ENCODE measurements at regions not wholly inside any gene's neighbourhood (a gene's known extent, or its start where the extent isn't known, plus 50 kb on each side); places are given as distances from the start of the nearest gene placed in this dataset.

GRCh38 chr10:120658943-120659885 lies 191.9 kb upstream of the WDR11 start:
- H3K79me2 ChIP-seq (ENCODE audit: control insufficient read depth, insufficient read depth, low read length, poor library complexity): no peaks in the 10 kb centered on the region
- no peak overlapping the region for H2BK12ac ChIP-seq (ENCODE audit: low read length)
- no peak overlapping the region for H4K91ac ChIP-seq (ENCODE audit: low read depth, low read length)
- DNase-seq: no peak
- H3K9ac ChIP-seq (ENCODE audit: low read length): no peak overlapping the region
- H3K36me3 ChIP-seq (ENCODE audit: control insufficient read depth in 1 of 2, insufficient read depth in 2 of 2, low read length in 2 of 2): no peaks in the 10 kb centered on the region
- no peak overlapping the region for H2BK5ac ChIP-seq (ENCODE audit: low read depth, low read length, poor library complexity)
- no peak overlapping the region for H3K14ac ChIP-seq (ENCODE audit: low read length)
- no peak overlapping the region for H2AK5ac ChIP-seq (ENCODE audit: low read length)
- no peak overlapping the region for H3K4me2 ChIP-seq (ENCODE audit: low read length)
- no peaks in the 10 kb centered on the region for H3K79me1 ChIP-seq (ENCODE audit: low read length)
- no peaks in the 10 kb centered on the region for H3K9me3 ChIP-seq (ENCODE audit: insufficient read depth, low read depth, low read length)
- no peak overlapping the region for H3K23ac ChIP-seq (ENCODE audit: low read length)
- H2AFZ ChIP-seq (ENCODE audit: insufficient read depth, low read length, poor library complexity): no peak overlapping the region
- no peak overlapping the region for H3K4ac ChIP-seq (ENCODE audit: low read depth, low read length)
- no peak overlapping the region for H3K4me3 ChIP-seq (ENCODE audit: low read depth, low read length)
- H3K18ac ChIP-seq (ENCODE audit: low read length): no peak overlapping the region
- no peaks in the 10 kb centered on the region for H3K27me3 ChIP-seq (ENCODE audit: insufficient read depth, low read length)
- H3K4me1 ChIP-seq (ENCODE audit: control insufficient read depth in 1 of 2, insufficient read depth in 2 of 2, low read length in 2 of 2): no peaks in the 10 kb centered on the region
- H2BK120ac ChIP-seq (ENCODE audit: insufficient read depth, low read length, poor library complexity): no peak overlapping the region
- H4K12ac ChIP-seq (ENCODE audit: low read depth, low read length): no peak overlapping the region
- no CpG with 5 or more reads among the region's 4 CpGs for WGBS (ENCODE audit: extremely low coverage, insufficient coverage, insufficient read length)
- no peak overlapping the region for H4K8ac ChIP-seq (ENCODE audit: low read depth, low read length)
- no peak overlapping the region for H3K27ac ChIP-seq (ENCODE audit: low read depth, low read length)

- Histone ChIP-seq H3K79me2 (ENCODE audit: control insufficient read depth, insufficient read depth, low read length, poor library complexity) (no peaks in the 10 kb centered on the region), H2BK12ac (ENCODE audit: low read length) (no peak overlapping the region), H3K9me3 (ENCODE audit: insufficient read depth, low read depth, low read length) (no peaks in the 10 kb centered on the region), H3K4ac (ENCODE audit: low read depth, low read length) (no peak overlapping the region), H3K4me3 (ENCODE audit: low read depth, low read length) (no peak overlapping the region), H3K18ac (ENCODE audit: low read length) (no peak overlapping the region), H2AFZ (ENCODE audit: insufficient read depth, low read length, poor library complexity) (no peak overlapping the region), H3K79me1 (ENCODE audit: low read length) (no peaks in the 10 kb centered on the region), H4K12ac (ENCODE audit: low read depth, low read length) (no peak overlapping the region), H3K23ac (ENCODE audit: low read length) (no peak overlapping the region), H2AK5ac (ENCODE audit: low read length) (no peak overlapping the region), H3K4me2 (ENCODE audit: low read length) (no peak overlapping the region), H3K27me3 (ENCODE audit: insufficient read depth, low read length) (no peaks in the 10 kb centered on the region), H3K27ac (ENCODE audit: low read depth, low read length) (no peak overlapping the region), H4K8ac (ENCODE audit: low read depth, low read length) (no peak overlapping the region), H3K14ac (ENCODE audit: low read length) (no peak overlapping the region), H3K4me1 (ENCODE audit: control insufficient read depth in 1 of 2, insufficient read depth in 2 of 2, low read length in 2 of 2) (no peaks in the 10 kb centered on the region), H4K91ac (ENCODE audit: low read depth, low read length) (no peak overlapping the region), H2BK5ac (ENCODE audit: low read depth, low read length, poor library complexity) (no peak overlapping the region), H3K36me3 (ENCODE audit: control insufficient read depth in 1 of 2, insufficient read depth in 2 of 2, low read length in 2 of 2) (no peaks in the 10 kb centered on the region), H3K9ac (ENCODE audit: low read length) (no peak overlapping the region), H2BK120ac (ENCODE audit: insufficient read depth, low read length, poor library complexity) (no peak overlapping the region)
- no CpG with 5 or more reads among the region's 4 CpGs for WGBS (ENCODE audit: extremely low coverage, insufficient coverage, insufficient read length)
- DNase-seq: no peak
These were observed 184.9 kb upstream of the WDR11 start for GRCh38 chr10:120666308-120666707.

- Histone ChIP-seq H2BK120ac (ENCODE audit: insufficient read depth, low read length, poor library complexity) (no peak overlapping the region), H3K9me3 (ENCODE audit: insufficient read depth, low read depth, low read length) (no peaks in the 10 kb centered on the region), H3K23ac (ENCODE audit: low read length) (no peak overlapping the region), H3K4ac (ENCODE audit: low read depth, low read length) (no peak overlapping the region), H3K36me3 (ENCODE audit: control insufficient read depth in 1 of 2, insufficient read depth in 2 of 2, low read length in 2 of 2) (no peaks in the 10 kb centered on the region), H2BK12ac (ENCODE audit: low read length) (no peak overlapping the region), H4K12ac (ENCODE audit: low read depth, low read length) (no peak overlapping the region), H4K8ac (ENCODE audit: low read depth, low read length) (no peak overlapping the region), H3K79me1 (ENCODE audit: low read length) (no peaks in the 10 kb centered on the region), H3K4me3 (ENCODE audit: low read depth, low read length) (no peak overlapping the region), H2AK5ac (ENCODE audit: low read length) (no peak overlapping the region), H3K4me2 (ENCODE audit: low read length) (no peak overlapping the region), H4K91ac (ENCODE audit: low read depth, low read length) (no peak overlapping the region), H2BK5ac (ENCODE audit: low read depth, low read length, poor library complexity) (no peak overlapping the region), H3K27me3 (ENCODE audit: insufficient read depth, low read length) (no peaks in the 10 kb centered on the region), H3K14ac (ENCODE audit: low read length) (no peak overlapping the region), H3K9ac (ENCODE audit: low read length) (no peak overlapping the region), H2AFZ (ENCODE audit: insufficient read depth, low read length, poor library complexity) (no peak overlapping the region), H3K27ac (ENCODE audit: low read depth, low read length) (no peak overlapping the region), H3K18ac (ENCODE audit: low read length) (no peak overlapping the region), H3K79me2 (ENCODE audit: control insufficient read depth, insufficient read depth, low read length, poor library complexity) (no peaks in the 10 kb centered on the region), H3K4me1 (ENCODE audit: control insufficient read depth in 1 of 2, insufficient read depth in 2 of 2, low read length in 2 of 2) (no peaks in the 10 kb centered on the region)
- no CpG with 5 or more reads among the region's 4 CpGs for WGBS (ENCODE audit: extremely low coverage, insufficient coverage, insufficient read length)
- DNase-seq: no peak
These were observed 183.9 kb upstream of the WDR11 start for GRCh38 chr10:120667276-120667675.

GRCh38 chr10:120671491-120671890 lies 179.7 kb upstream of the WDR11 start:
- Histone ChIP-seq H2BK12ac (ENCODE audit: low read length) (no peak overlapping the region), H2BK120ac (ENCODE audit: insufficient read depth, low read length, poor library complexity) (no peak overlapping the region), H3K36me3 (ENCODE audit: control insufficient read depth in 1 of 2, insufficient read depth in 2 of 2, low read length in 2 of 2) (no peaks in the 10 kb centered on the region), H4K91ac (ENCODE audit: low read depth, low read length) (no peak overlapping the region), H2AK5ac (ENCODE audit: low read length) (no peak overlapping the region), H3K18ac (ENCODE audit: low read length) (no peak overlapping the region), H4K12ac (ENCODE audit: low read depth, low read length) (no peak overlapping the region), H3K4me1 (ENCODE audit: control insufficient read depth in 1 of 2, insufficient read depth in 2 of 2, low read length in 2 of 2) (no peaks in the 10 kb centered on the region), H3K9ac (ENCODE audit: low read length) (no peak overlapping the region), H3K14ac (ENCODE audit: low read length) (no peak overlapping the region), H2BK5ac (ENCODE audit: low read depth, low read length, poor library complexity) (no peak overlapping the region), H3K79me1 (ENCODE audit: low read length) (no peaks in the 10 kb centered on the region), H3K27ac (ENCODE audit: low read depth, low read length) (no peak overlapping the region), H3K9me3 (ENCODE audit: insufficient read depth, low read depth, low read length) (no peaks in the 10 kb centered on the region), H2AFZ (ENCODE audit: insufficient read depth, low read length, poor library complexity) (no peak overlapping the region), H3K4ac (ENCODE audit: low read depth, low read length) (no peak overlapping the region), H3K4me3 (ENCODE audit: low read depth, low read length) (no peak overlapping the region), H3K4me2 (ENCODE audit: low read length) (no peak overlapping the region), H3K79me2 (ENCODE audit: control insufficient read depth, insufficient read depth, low read length, poor library complexity) (no peaks in the 10 kb centered on the region), H4K8ac (ENCODE audit: low read depth, low read length) (no peak overlapping the region), H3K23ac (ENCODE audit: low read length) (no peak overlapping the region), H3K27me3 (ENCODE audit: insufficient read depth, low read length) (no peaks in the 10 kb centered on the region)
- no CpG with 5 or more reads among the region's 2 CpGs for WGBS (ENCODE audit: extremely low coverage, insufficient coverage, insufficient read length)
- no peak for DNase-seq

Measured in trophoblast cell (in vitro differentiated cells and primary cell).